GM12878 (cell line): ENCODE measurements at regions not wholly inside any gene's neighbourhood (a gene's known extent, or its start where the extent isn't known, plus 50 kb on each side); places are given as distances from the start of the nearest gene placed in this dataset.

ENCODE experiments used
- ATAC-seq: fragments of 200-7000 bp; cut with Tn5 transposase; 3 replicates; pipeline ENCODE4 v1.9.1; 2020; ENCODE audit warnings: mild to moderate bottlenecking, moderate library complexity
- BruUV-seq: library from RNA; stranded (reverse); fragments of 400-500 nt; replicated peaks from 2 replicates; lab custom pipeline; 2021; lab: Mats Ljungman, UMichigan
- CTCF ChIA-PET: fragments of 300-600 bp; sonication (Branson Sonifier 250); formaldehyde crosslinking; extraction: SDS; loops from one replicate; lab custom pipeline; 2021; ENCODE audit warnings: inconsistent platforms; lab: Yijun Ruan, JAX
- POLR2A ChIA-PET: fragments of 350-600 bp; formaldehyde crosslinking; extraction: SDS; loops from one replicate; lab custom pipeline; 2021; ENCODE audit warnings: inconsistent platforms; lab: Charles Lee
- RAD21 ChIA-PET: fragments of 300-600 bp; sonication (Branson Sonifier 250); formaldehyde crosslinking; loops from one replicate; lab custom pipeline; 2023; ENCODE audit warnings: antibody characterized with exemption; ENCODE audit not compliant: unreplicated experiment; lab: Charles Lee
- SMC1A ChIA-PET: fragments of 300-600 bp; sonication (Branson Sonifier 250); formaldehyde crosslinking; loops from one replicate; lab custom pipeline; 2023; ENCODE audit not compliant: unreplicated experiment, uncharacterized antibody; lab: Charles Lee
- DNase-seq: peaks from one replicate; pipeline ENCODE4 v3.0.0-alpha.2; 2011; ENCODE audit warnings: low read depth, low spot score
- FAIRE-seq: peaks from 3 replicates; lab custom pipeline; 2011; peaks lifted over from hg19 to GRCh38; lab: Jason Lieb, UNC
- H2AFZ ChIP-seq: 2 replicates; pipeline ENCODE4 v1.6.0; 2011; ENCODE audit warnings: low read depth, low read length, control low read depth; ENCODE audit not compliant: control insufficient read depth
- H3K27ac ChIP-seq: 2 replicates; pipeline ENCODE4 v1.5.1; 2011; ENCODE audit warnings: control low read depth; ENCODE audit not compliant: control insufficient read depth, insufficient read depth
- H3K27me3 ChIP-seq, 2 experiments: replicated peaks in 1 of 2; 2 replicates each; pipeline versions ENCODE4 v1.6.0 to v1.6.1; 2011; ENCODE audit warnings: low read length in 1 of 2; ENCODE audit not compliant: control insufficient read depth in 2 of 2, insufficient read depth in 2 of 2
- H3K36me3 ChIP-seq, 2 experiments: 2 replicates each; pipeline ENCODE4 v1.5.1; 2011; ENCODE audit warnings: low read length in 1 of 2; ENCODE audit not compliant: control insufficient read depth in 2 of 2, insufficient read depth in 2 of 2
- H3K4me1 ChIP-seq: 2 replicates; pipeline ENCODE4 v1.6.1; 2011; ENCODE audit warnings: mild to moderate bottlenecking, low read length, moderate library complexity, mixed read lengths; ENCODE audit not compliant: control insufficient read depth, insufficient read depth
- H3K4me2 ChIP-seq: 2 replicates; pipeline ENCODE4 v1.6.0; 2011; ENCODE audit warnings: control low read depth; ENCODE audit not compliant: control insufficient read depth, insufficient read depth
- H3K4me3 ChIP-seq: fragments of 200-600 bp; sonication (generic); 2 replicates; pipeline ENCODE4 v1.5.1; 2016
- H3K79me2 ChIP-seq: 2 replicates; pipeline ENCODE4 v1.6.0; 2011; ENCODE audit warnings: low read length; ENCODE audit not compliant: control insufficient read depth, insufficient read depth
- H3K9ac ChIP-seq: 2 replicates; pipeline ENCODE4 v1.8.0; 2011; ENCODE audit warnings: low read length, control low read depth, mixed read lengths; ENCODE audit not compliant: control insufficient read depth, insufficient read depth
- H3K9me3 ChIP-seq: replicated peaks from 3 replicates; pipeline ENCODE4 v1.5.1; 2011; ENCODE audit warnings: mild to moderate bottlenecking, low read length; ENCODE audit not compliant: control insufficient read depth, insufficient read depth
- H4K20me1 ChIP-seq: 2 replicates; pipeline ENCODE4 v1.6.0; 2011; ENCODE audit not compliant: control insufficient read depth, insufficient read depth
- ATF7 ChIP-seq: fragments of 450-650 bp; IDR thresholded peaks from 2 replicates; pipeline ENCODE4 v1.6.1; 2016; ENCODE audit warnings: low read depth, mild to moderate bottlenecking
- BHLHE40 ChIP-seq, 2 experiments: fragments of 450-650 bp in 1 of 2; IDR thresholded peaks; 2 replicates each; pipeline ENCODE4 v1.6.1; 2011 to 2017; ENCODE audit warnings: low read depth in 2 of 2, borderline replicate concordance in 1 of 2, improper control_type of control experiment in 1 of 2, low read length in 1 of 2, mild to moderate bottlenecking in 1 of 2
- HDAC2 ChIP-seq: fragments of 200-600 bp; sonication (generic); IDR thresholded peaks from 2 replicates; pipeline ENCODE4 v1.6.1; 2017
- NFIC ChIP-seq: IDR thresholded peaks from 2 replicates; pipeline ENCODE4 v1.6.1; 2012; ENCODE audit warnings: low read depth, mild to moderate bottlenecking, inconsistent platforms, low read length, moderate library complexity
- NFXL1 ChIP-seq: fragments of 450-650 bp; IDR thresholded peaks from 2 replicates; pipeline ENCODE4 v1.6.1; 2017; ENCODE audit warnings: antibody characterized with exemption, mild to moderate bottlenecking, borderline replicate concordance
- NFYB ChIP-seq: IDR thresholded peaks from 2 replicates; pipeline ENCODE4 v1.6.1; 2011; ENCODE audit warnings: low read depth, mild to moderate bottlenecking, low read length, improper control_type of control experiment, moderate library complexity; ENCODE audit not compliant: insufficient read depth
- NR2C2 ChIP-seq: IDR thresholded peaks from 2 replicates; pipeline ENCODE4 v1.6.1; 2011; ENCODE audit warnings: borderline replicate concordance, low read depth; ENCODE audit not compliant: control insufficient read depth, insufficient read length
- SMAD1 ChIP-seq: fragments of 450-650 bp; IDR thresholded peaks from 2 replicates; pipeline ENCODE4 v1.6.1; 2018; ENCODE audit warnings: mild to moderate bottlenecking, low read depth; ENCODE audit not compliant: partially characterized antibody
- ZSCAN29 ChIP-seq: fragments of 450-650 bp; IDR thresholded peaks from 2 replicates; pipeline ENCODE4 v1.6.1; 2017; ENCODE audit warnings: mild to moderate bottlenecking, moderate library complexity
- WGBS: methylation state at CpG from one replicate; pipeline ENCODE4 v1.1.6; 2016; ENCODE audit warnings: low lambda C conversion rate; ENCODE audit not compliant: insufficient replicate concordance, insufficient coverage; ENCODE audit errors: missing lambda C conversion rate; 5-methylcytosine and 5-hydroxymethylcytosine counted together
- in situ Hi-C: fragments of 300-500 bp; cut with MboI; formaldehyde crosslinking; loops from 9 replicates; pipeline ENCODE4 v1.14.3; 2018; ENCODE audit warnings: mixed read lengths
- intact Hi-C: fragments of 100-400 bp; cut with micrococcal nuclease; formaldehyde crosslinking; loops from one replicate; pipeline ENCODE4 v1.14.2; 2022; ENCODE audit not compliant: unreplicated experiment
- TF ChIP-seq, protein P1 (sequence below), 3 experiments: IDR thresholded peaks in 2 of 3; conservative IDR thresholded peaks in 1 of 3; 2 replicates each; pipeline ENCODE4 v1.5.1; 2011; ENCODE audit warnings: low read depth in 3 of 3, low read length in 3 of 3, mild to moderate bottlenecking in 3 of 3, control low read depth in 2 of 3, moderate library complexity in 2 of 3, inconsistent platforms in 1 of 3, mixed read lengths in 1 of 3; ENCODE audit not compliant: control insufficient read depth in 2 of 3, insufficient read depth in 1 of 3; ENCODE audit errors: extremely low read depth in 1 of 3

DNA sequence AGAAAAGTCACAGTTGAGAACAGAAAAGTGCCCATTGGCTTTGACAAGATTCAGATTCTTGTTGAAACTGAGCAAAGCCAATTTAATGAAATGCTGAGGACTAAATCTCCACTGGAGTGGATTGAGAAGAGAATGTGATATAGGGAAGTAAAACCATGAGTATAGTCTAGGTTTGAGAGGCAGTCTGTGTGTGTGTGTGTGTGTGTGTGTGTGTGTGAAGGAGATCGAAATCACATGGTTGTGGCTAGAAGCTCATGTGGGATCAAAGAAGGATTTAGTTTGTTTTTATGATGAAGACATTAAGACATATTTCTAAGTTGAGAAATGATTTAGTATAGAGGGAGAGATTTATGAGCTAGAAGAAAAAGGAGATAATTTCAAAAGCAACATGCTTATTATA, 275.7 kb upstream of the DAB2 start:
- DNase-seq (no peak), FAIRE-seq (no peak), ATAC-seq (no peak)
- BruUV-seq: no TSS peak
- no peaks in the 10 kb centered on the region for H3K9me3 ChIP-seq
- POLR2A ChIA-PET: no interaction called here
- H3K27ac ChIP-seq: no peak overlapping the region
- H3K27me3 ChIP-seq: no peaks in the 10 kb centered on the region
- CTCF ChIA-PET: interaction anchor here (0.7 to 2.0 kb wide), 2 partner anchors 16 to 602 kb away, joined by 3 to 4 read pairs; no protein-coding TSS in a partner anchor
- RAD21 ChIA-PET: no interaction called here
- no peaks in the 10 kb centered on the region for H3K79me2 ChIP-seq
- H3K4me1 ChIP-seq: no peaks in the 10 kb centered on the region
- SMC1A ChIA-PET: interaction anchor here (0.7 to 1.5 kb wide), 3 partner anchors 14 to 23 kb away, joined by 3 read pairs; no protein-coding TSS in a partner anchor
- TF ChIP-seq NFIC: no peak
- no peak for TF ChIP-seq SMAD1
- no peak for TF ChIP-seq NFYB
- TF ChIP-seq ZSCAN29: no peak
- TF ChIP-seq HDAC2: no peak
- no peak for TF ChIP-seq NR2C2
- TF ChIP-seq NFXL1: no peak
- TF ChIP-seq ATF7: no peak
- no peak for TF ChIP-seq BHLHE40 (IDR thresholded peaks at IDR 0.05; ENCODE audit: borderline replicate concordance in 1 of 2, low read depth in 2 of 2, low read length in 1 of 2)
- TF ChIP-seq, protein P1, sequence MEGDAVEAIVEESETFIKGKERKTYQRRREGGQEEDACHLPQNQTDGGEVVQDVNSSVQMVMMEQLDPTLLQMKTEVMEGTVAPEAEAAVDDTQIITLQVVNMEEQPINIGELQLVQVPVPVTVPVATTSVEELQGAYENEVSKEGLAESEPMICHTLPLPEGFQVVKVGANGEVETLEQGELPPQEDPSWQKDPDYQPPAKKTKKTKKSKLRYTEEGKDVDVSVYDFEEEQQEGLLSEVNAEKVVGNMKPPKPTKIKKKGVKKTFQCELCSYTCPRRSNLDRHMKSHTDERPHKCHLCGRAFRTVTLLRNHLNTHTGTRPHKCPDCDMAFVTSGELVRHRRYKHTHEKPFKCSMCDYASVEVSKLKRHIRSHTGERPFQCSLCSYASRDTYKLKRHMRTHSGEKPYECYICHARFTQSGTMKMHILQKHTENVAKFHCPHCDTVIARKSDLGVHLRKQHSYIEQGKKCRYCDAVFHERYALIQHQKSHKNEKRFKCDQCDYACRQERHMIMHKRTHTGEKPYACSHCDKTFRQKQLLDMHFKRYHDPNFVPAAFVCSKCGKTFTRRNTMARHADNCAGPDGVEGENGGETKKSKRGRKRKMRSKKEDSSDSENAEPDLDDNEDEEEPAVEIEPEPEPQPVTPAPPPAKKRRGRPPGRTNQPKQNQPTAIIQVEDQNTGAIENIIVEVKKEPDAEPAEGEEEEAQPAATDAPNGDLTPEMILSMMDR (IDR thresholded peaks at IDR 0.05 in 2 of 3, conservative IDR thresholded peaks at IDR 0.05 in 1 of 3; ENCODE audit: control insufficient read depth in 2 of 3, extremely low read depth in 1 of 3, insufficient read depth in 1 of 3, low read depth in 3 of 3, low read length in 3 of 3): no peak
- WGBS: 55% methylated on average over 1 of the region's 1 CpG
- H3K4me2 ChIP-seq: no peak overlapping the region
- no peaks in the 10 kb centered on the region for H4K20me1 ChIP-seq
- intact Hi-C loops (no loop called here), in situ Hi-C loops (no loop called here)
- H2AFZ ChIP-seq: no peak overlapping the region
- no peak overlapping the region for H3K4me3 ChIP-seq
- no peak overlapping the region for H3K9ac ChIP-seq
- H3K36me3 ChIP-seq: no peaks in the 10 kb centered on the region
